ENCODE measurements at regions not wholly inside any gene's neighbourhood (a gene's known extent, or its start where the extent isn't known, plus 50 kb on each side); places are given as distances from the start of the nearest gene placed in this dataset.

- no peaks in the 10 kb centered on the region for H3K27me3 ChIP-seq (replicated peaks in 1 of 4; ENCODE audit: control insufficient read depth in 3 of 4, extremely low read depth in 1 of 4, insufficient read depth in 3 of 4, low read length in 3 of 4)
- H3K23me2 ChIP-seq (ENCODE audit: low read depth, low read length): no peaks in the 10 kb centered on the region
- no peak overlapping the region for H4K5ac ChIP-seq (ENCODE audit: insufficient read length, low read depth, low read length)
- H3K56ac ChIP-seq (replicated peaks; ENCODE audit: insufficient read length, low read depth, low read length): no peak overlapping the region
- no peak for DNase-seq (ENCODE audit: low read depth in 1 of 2, low spot score in 2 of 2)
- H3K18ac ChIP-seq (ENCODE audit: extremely low read depth, low read length): no peak overlapping the region
- H3K4me1 ChIP-seq (replicated peaks in 1 of 4; ENCODE audit: control insufficient read depth in 3 of 4, insufficient read depth in 4 of 4, low read length in 3 of 4): peaks cover 0 to 4% (median 0%) of the 10 kb centered on the region in 4 experiments; a peak in 1 of 7 replicates
- no peaks in the 10 kb centered on the region for H3K79me2 ChIP-seq (ENCODE audit: control insufficient read depth in 1 of 2, insufficient read depth in 2 of 2, low read length in 2 of 2)
- no peak overlapping the region for H2BK15ac ChIP-seq (ENCODE audit: low read length)
- no peak overlapping the region for H4K8ac ChIP-seq (ENCODE audit: extremely low read depth, insufficient read depth, low read length)
- no peak overlapping the region for H3K4me3 ChIP-seq (ENCODE audit: extremely low read depth in 1 of 4, insufficient read depth in 2 of 4, low read depth in 3 of 4, low read length in 4 of 4)
- H4K20me1 ChIP-seq (replicated peaks in 1 of 2; ENCODE audit: control insufficient read depth in 1 of 2, insufficient read depth in 2 of 2, low read length in 2 of 2): no peaks in the 10 kb centered on the region
- H3K14ac ChIP-seq (ENCODE audit: insufficient read length): no peak overlapping the region
- no peak overlapping the region for H2BK12ac ChIP-seq (ENCODE audit: low read depth, low read length)
- H3K9ac ChIP-seq (replicated peaks in 1 of 4; ENCODE audit: extremely low read depth in 1 of 4, low read depth in 3 of 4, low read length in 3 of 4): no peak overlapping the region
- no peaks in the 10 kb centered on the region for H3K79me1 ChIP-seq (ENCODE audit: low read depth, low read length)
- no peak overlapping the region for H4K91ac ChIP-seq (replicated peaks; ENCODE audit: insufficient read length, low read length)
- H3K4ac ChIP-seq (replicated peaks; ENCODE audit: insufficient read length, low read depth, low read length): no peak overlapping the region
- no peak overlapping the region for H2BK20ac ChIP-seq (ENCODE audit: low read length)
- ChIA-PET POLR2A (ENCODE audit: partially characterized antibody) (no interaction called here), CTCF (ENCODE audit: partially characterized antibody) (no interaction called here)
- WGBS, 2 experiments (ENCODE audit: extremely low coverage in 1 of 2, insufficient coverage in 1 of 2, insufficient read length in 1 of 2, insufficient replicate concordance in 2 of 2, low coverage in 1 of 2, low lambda C conversion rate in 2 of 2, missing lambda C conversion rate in 1 of 2): 93% methylated on average over 1 of the region's 1 CpG; no CpG with 5 or more reads in 1 of the 2 experiments
- H2BK120ac ChIP-seq (replicated peaks; ENCODE audit: low read depth, low read length): no peak overlapping the region
- H3K36me3 ChIP-seq (ENCODE audit: control insufficient read depth in 2 of 4, insufficient read depth in 4 of 4, low read length in 3 of 4): no peaks in the 10 kb centered on the region
- H2AFZ ChIP-seq (ENCODE audit: low read length): no peak overlapping the region
- H2AK5ac ChIP-seq (ENCODE audit: low read depth, low read length): no peak overlapping the region
- FAIRE-seq: no peak
- H3K23ac ChIP-seq (ENCODE audit: insufficient read length): no peak overlapping the region
- H3K9me3 ChIP-seq (ENCODE audit: insufficient read depth in 2 of 2, low read depth in 1 of 2, low read length in 1 of 2): 0 out of 4 replicates have a peak, but pooled peaks cover 0 to 3% of the 10 kb centered on the region in 2 experiments
- H3K27ac ChIP-seq (ENCODE audit: low read depth, low read length): no peak overlapping the region
- no peak overlapping the region for H3K4me2 ChIP-seq (ENCODE audit: insufficient read depth in 1 of 2, low read depth in 2 of 2, low read length in 2 of 2)
- no peak overlapping the region for H2BK5ac ChIP-seq (ENCODE audit: low read depth, low read length)
- TF ChIP-seq TBP (IDR thresholded peaks at IDR 0.05; ENCODE audit: low read depth, low read length) (no peak), CHD2 (IDR thresholded peaks at IDR 0.05; ENCODE audit: low read length) (no peak), PHF8 (conservative IDR thresholded peaks at IDR 0.05; ENCODE audit: low read depth, low read length) (no peak), TEAD4 (IDR thresholded peaks at IDR 0.05; ENCODE audit: low read depth, low read length) (no peak), ZNF274 (IDR thresholded peaks at IDR 0.05; ENCODE audit: borderline replicate concordance, extremely low read depth, low read length) (no peak), JUN (IDR thresholded peaks at IDR 0.05; ENCODE audit: low read depth, low read length) (no peak), SP4 (IDR thresholded peaks at IDR 0.05; ENCODE audit: low read length) (no peak), RNF2 (IDR thresholded peaks at IDR 0.05; ENCODE audit: borderline replicate concordance, low read depth, low read length, missing control alignments, poor library complexity, severe bottlenecking) (no peak), CBX8 (IDR thresholded peaks at IDR 0.05; ENCODE audit: borderline replicate concordance, low read depth, low read length) (no peak), MAFK (IDR thresholded peaks at IDR 0.05; ENCODE audit: low read depth, low read length) (no peak), BACH1 (IDR thresholded peaks at IDR 0.05; ENCODE audit: low read length) (no peak), POLR2A (IDR thresholded peaks at IDR 0.05; ENCODE audit: control extremely low read depth in 1 of 2, low read depth in 2 of 2, low read length in 2 of 2) (no peak), CHD1 (IDR thresholded peaks at IDR 0.05; ENCODE audit: low read depth, low read length) (no peak), NRF1 (IDR thresholded peaks at IDR 0.05; ENCODE audit: low read depth, low read length) (no peak), CEBPB (IDR thresholded peaks at IDR 0.05; ENCODE audit: low read depth, low read length) (no peak), TAF7 (optimal IDR thresholded peaks at IDR 0.05; ENCODE audit: borderline replicate concordance, low read depth, low read length) (no peak), GABPA (IDR thresholded peaks at IDR 0.05; ENCODE audit: borderline replicate concordance, insufficient read depth, low read length) (no peak)
Measured at GRCh38 chr5:12315461-12315860, 411.2 kb upstream of the CTNND2 start.

Data from H1 (cell line).